Naive thymus-derived CD4-positive, alpha-beta T cell (primary cell): ENCODE measurements at regions not wholly inside any gene's neighbourhood (a gene's known extent, or its start where the extent isn't known, plus 50 kb on each side); places are given as distances from the start of the nearest gene placed in this dataset.
A peak's percentile ranks its signal among the peaks of the same experiment; 100 is the strongest.

Source experiments
- ATAC-seq: fragments of 150-1000 bp; cut with Tn5 transposase; 2 replicates; pipeline ENCODE4 v1.10.0; 2021; ENCODE audit warnings: mild to moderate bottlenecking, moderate library complexity
- CTCF ChIA-PET: fragments of 350-600 bp; sonication (Branson Sonifier 250); formaldehyde crosslinking; loops from one replicate; lab custom pipeline; 2021; ENCODE audit warnings: antibody characterized with exemption; lab: Charles Lee
- POLR2A ChIA-PET: fragments of 350-600 bp; sonication (Branson Sonifier 250); formaldehyde crosslinking; loops from one replicate; lab custom pipeline; 2021; ENCODE audit warnings: antibody characterized with exemption, inconsistent platforms; lab: Charles Lee
- DNase-seq, 9 donors: peaks; one replicate each; pipeline versions ENCODE4 v3.0.0 to v3.0.0-alpha.2; 2020 to 2022; ENCODE audit warnings: mixed read lengths in 1 of 9
- H3K27ac ChIP-seq: one replicate; pipeline ENCODE4 v1.7.0; 2013; ENCODE audit warnings: mild to moderate bottlenecking, low read depth, low read length, moderate library complexity
- H3K27me3 ChIP-seq, 2 donors: one replicate each; pipeline ENCODE4 v1.7.0; 2013; ENCODE audit warnings: low read length in 2 of 2, mild to moderate bottlenecking in 2 of 2, moderate library complexity in 2 of 2; ENCODE audit not compliant: control insufficient read depth in 2 of 2, insufficient read depth in 2 of 2
- H3K36me3 ChIP-seq, 3 experiments: 1 replicate in 2 of 3; 2 replicates in 1 of 3; pipeline ENCODE4 v1.7.0; 2013; ENCODE audit warnings: low read length in 3 of 3, mild to moderate bottlenecking in 3 of 3, moderate library complexity in 1 of 3; ENCODE audit not compliant: insufficient read depth in 3 of 3, control insufficient read depth in 2 of 3
- H3K4me1 ChIP-seq, 2 donors: one replicate each; pipeline ENCODE4 v1.7.0; 2013; ENCODE audit warnings: low read length in 2 of 2, mild to moderate bottlenecking in 2 of 2, moderate library complexity in 1 of 2; ENCODE audit not compliant: control insufficient read depth in 2 of 2, insufficient read depth in 2 of 2
- H3K4me3 ChIP-seq: 2 replicates; pipeline ENCODE4 v1.7.0; 2013; ENCODE audit warnings: mild to moderate bottlenecking, low read length
- H3K9me3 ChIP-seq, 3 experiments: 1 replicate in 2 of 3; 2 replicates in 1 of 3; pipeline ENCODE4 v1.7.0; 2013; ENCODE audit warnings: low read length in 3 of 3; ENCODE audit not compliant: control insufficient read depth in 2 of 3
- H3K27ac Mint-ChIP-seq, 9 donors: one replicate each; pipeline ENCODE4 v1.8.0; 2020 to 2022; ENCODE audit warnings: mixed read lengths in 9 of 9, mild to moderate bottlenecking in 8 of 9, moderate library complexity in 5 of 9, inconsistent platforms in 2 of 9
- H3K27me3 Mint-ChIP-seq, 5 donors: one replicate each; pipeline ENCODE4 v1.8.0; 2021 to 2022; ENCODE audit warnings: mixed read lengths in 5 of 5, mild to moderate bottlenecking in 1 of 5
- H3K36me3 Mint-ChIP-seq, 5 donors: one replicate each; pipeline ENCODE4 v1.8.0; 2020 to 2022; ENCODE audit warnings: mixed read lengths in 5 of 5, mild to moderate bottlenecking in 3 of 5, inconsistent platforms in 1 of 5
- H3K4me1 Mint-ChIP-seq, 7 donors: one replicate each; pipeline ENCODE4 v1.8.0; 2020 to 2022; ENCODE audit warnings: mixed read lengths in 7 of 7, mild to moderate bottlenecking in 3 of 7, inconsistent platforms in 1 of 7
- H3K4me3 Mint-ChIP-seq, 10 donors: one replicate each; pipeline ENCODE4 v1.8.0; 2020 to 2022; ENCODE audit warnings: mild to moderate bottlenecking in 10 of 10, mixed read lengths in 10 of 10, moderate library complexity in 6 of 10, inconsistent platforms in 2 of 10
- H3K9me3 Mint-ChIP-seq, 11 donors: one replicate each; pipeline ENCODE4 v1.8.0; 2020 to 2022; ENCODE audit warnings: mixed read lengths in 11 of 11, mild to moderate bottlenecking in 4 of 11, inconsistent platforms in 1 of 11, moderate library complexity in 1 of 11
- intact Hi-C, 2 donors: fragments of 100-400 bp; cut with micrococcal nuclease; formaldehyde crosslinking; loops; one replicate each; pipeline ENCODE4 v1.15.1; 2023

DNA sequence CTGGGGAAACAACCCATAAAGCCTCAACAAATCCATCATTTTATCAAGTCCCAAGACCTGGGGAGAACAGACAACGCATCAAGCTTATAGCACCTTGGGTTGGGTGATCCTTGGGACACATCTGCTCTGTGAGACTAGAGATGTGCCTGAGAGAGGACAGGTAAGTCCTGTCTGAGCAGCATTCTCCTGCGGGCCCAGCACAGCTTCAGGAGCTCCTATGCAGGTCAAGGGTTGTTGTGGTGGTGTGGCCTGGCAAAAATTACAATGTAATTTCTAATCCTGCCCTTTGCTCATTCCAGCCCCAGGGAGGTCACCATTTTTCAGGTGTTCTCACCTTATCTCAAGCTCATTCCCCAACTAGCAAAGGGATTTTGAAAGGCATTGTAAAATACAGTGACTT lies 608.1 kb upstream of the CAMK1G start:
- CTCF ChIA-PET: no interaction called here
- DNase-seq (no peak), ATAC-seq (no peak)
- H3K4me3 ChIP-seq: no peak overlapping the region
- Mint-ChIP-seq H3K4me3 (no peak overlapping the region), H3K27ac (no peak overlapping the region), H3K4me1 (no peaks in the 10 kb centered on the region), H3K9me3 (peaks cover 0 to 2% (median 0%) of the 10 kb centered on the region in 11 donors), H3K27me3 (peaks cover under 1 to 14% (median 13%) of the 10 kb centered on the region in 5 donors), H3K36me3 (no peaks in the 10 kb centered on the region)
- intact Hi-C loops: no loop called here
- no peak overlapping the region for H3K27ac ChIP-seq
- H3K27me3 ChIP-seq: no peaks in the 10 kb centered on the region
- POLR2A ChIA-PET: no interaction called here
- no peaks in the 10 kb centered on the region for H3K36me3 ChIP-seq
- no peaks in the 10 kb centered on the region for H3K4me1 ChIP-seq
- no peaks in the 10 kb centered on the region for H3K9me3 ChIP-seq

DNA sequence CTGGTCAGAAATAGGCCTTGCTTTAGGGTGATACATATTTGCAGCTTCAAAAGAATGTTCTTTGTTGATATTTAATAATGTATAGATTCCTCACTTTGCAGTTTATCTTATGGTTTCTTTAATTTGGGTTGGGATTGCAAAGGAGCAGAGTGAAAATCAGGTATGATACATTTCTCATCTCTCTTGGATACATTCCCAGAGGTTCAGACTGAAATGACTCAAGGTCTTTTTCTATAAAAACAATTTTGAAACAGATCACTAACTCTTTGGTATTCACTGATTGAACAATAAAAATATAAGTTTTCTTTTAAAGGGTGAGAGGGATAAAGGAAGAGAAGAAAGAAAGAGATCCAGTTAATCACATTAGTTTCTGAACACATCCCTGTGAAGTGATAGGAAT lies 606.5 kb upstream of the CAMK1G start:
- intact Hi-C loops: no loop called here
- Histone ChIP-seq H3K27ac (no peak overlapping the region), H3K9me3 (no peaks in the 10 kb centered on the region), H3K4me1 (no peaks in the 10 kb centered on the region), H3K27me3 (no peaks in the 10 kb centered on the region), H3K4me3 (no peak overlapping the region), H3K36me3 (no peaks in the 10 kb centered on the region)
- peaks cover 0 to 2% (median 0%) of the 10 kb centered on the region in 11 donors for H3K9me3 Mint-ChIP-seq
- no peak for ATAC-seq
- no peaks in the 10 kb centered on the region for H3K4me1 Mint-ChIP-seq
- no peak overlapping the region for H3K27ac Mint-ChIP-seq
- peaks cover 0 to 22% (median 4%) of the 10 kb centered on the region in 5 donors for H3K27me3 Mint-ChIP-seq
- DNase-seq: no peak
- no peak overlapping the region for H3K4me3 Mint-ChIP-seq
- CTCF ChIA-PET: no interaction called here
- POLR2A ChIA-PET: no interaction called here
- H3K36me3 Mint-ChIP-seq: no peaks in the 10 kb centered on the region

DNA sequence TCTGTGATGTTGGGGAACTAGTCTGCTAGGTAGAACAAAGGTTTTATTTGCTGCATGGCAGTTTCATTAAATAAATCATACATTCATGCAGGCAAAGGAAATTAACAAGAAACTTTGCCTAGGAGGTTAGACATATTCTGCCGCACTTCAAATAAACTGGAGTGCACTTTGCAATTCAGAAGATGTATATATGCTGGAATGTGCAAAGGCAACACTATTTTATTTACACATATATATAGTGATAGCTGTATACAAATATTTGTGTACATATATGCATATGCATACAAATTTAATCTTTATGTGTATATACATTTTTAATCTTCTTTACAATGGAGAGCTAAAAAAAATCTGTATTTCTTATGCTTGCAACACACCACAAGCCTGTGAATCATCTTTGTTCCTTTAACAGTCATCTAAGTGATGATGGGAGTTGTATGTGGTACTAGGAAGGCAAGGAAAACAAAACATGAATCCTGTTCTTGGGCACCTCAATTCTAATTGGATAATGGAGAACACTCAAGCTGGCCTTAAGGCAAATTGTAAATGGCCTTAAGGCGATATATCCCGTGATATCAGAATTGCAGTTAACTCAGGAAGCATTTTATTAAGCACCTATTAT lies 605.8 kb upstream of the CAMK1G start:
- Mint-ChIP-seq H3K4me3 (no peak overlapping the region), H3K27me3 (peaks cover 0 to 26% (median 3%) of the 10 kb centered on the region in 5 donors), H3K27ac (no peak overlapping the region), H3K4me1 (no peaks in the 10 kb centered on the region), H3K36me3 (no peaks in the 10 kb centered on the region), H3K9me3 (peaks cover 0 to 2% (median 0%) of the 10 kb centered on the region in 11 donors)
- Histone ChIP-seq H3K4me3 (no peak overlapping the region), H3K27me3 (no peaks in the 10 kb centered on the region), H3K27ac (no peak overlapping the region), H3K4me1 (no peaks in the 10 kb centered on the region), H3K9me3 (no peaks in the 10 kb centered on the region), H3K36me3 (no peaks in the 10 kb centered on the region)
- no peak for ATAC-seq
- intact Hi-C loops: no loop called here
- DNase-seq: no peak
- ChIA-PET CTCF (no interaction called here), POLR2A (no interaction called here)

- ChIA-PET CTCF (no interaction called here), POLR2A (no interaction called here)
- no peak for DNase-seq
- no peak overlapping the region for H3K27ac ChIP-seq
- no peaks in the 10 kb centered on the region for H3K36me3 ChIP-seq
- no peaks in the 10 kb centered on the region for H3K36me3 Mint-ChIP-seq
- no peaks in the 10 kb centered on the region for H3K27me3 ChIP-seq
- H3K4me1 Mint-ChIP-seq: no peaks in the 10 kb centered on the region
- peaks cover 0 to 2% (median 0%) of the 10 kb centered on the region in 11 donors for H3K9me3 Mint-ChIP-seq
- no peak overlapping the region for H3K4me3 ChIP-seq
- no peaks in the 10 kb centered on the region for H3K4me1 ChIP-seq
- ATAC-seq: no peak
- no peak overlapping the region for H3K4me3 Mint-ChIP-seq
- peaks cover 0 to 36% (median 7%) of the 10 kb centered on the region in 5 donors for H3K27me3 Mint-ChIP-seq
- no peaks in the 10 kb centered on the region for H3K9me3 ChIP-seq
- intact Hi-C loops: no loop called here
- H3K27ac Mint-ChIP-seq: no peak overlapping the region
Measured at GRCh38 chr1:208979776-208980175, 603.7 kb upstream of the CAMK1G start.

DNA sequence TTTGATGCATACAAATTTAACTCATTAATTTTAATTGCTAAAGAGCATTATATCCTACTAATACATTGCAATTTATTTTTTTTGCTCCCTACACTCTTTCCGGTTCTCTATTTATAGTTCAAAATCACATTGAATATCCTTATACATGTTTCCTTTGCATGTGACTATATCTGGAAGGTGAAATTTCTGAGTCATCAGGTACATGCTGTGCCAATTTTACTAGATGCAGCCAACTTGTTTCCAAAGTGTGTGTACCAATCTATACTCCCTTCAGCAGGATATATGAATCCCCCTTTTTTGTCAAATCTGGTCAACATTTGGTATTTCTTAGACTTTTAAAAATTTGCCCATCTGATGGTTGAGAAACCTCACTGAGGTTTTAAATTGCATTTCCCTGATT lies 602.9 kb upstream of the CAMK1G start:
- Histone ChIP-seq H3K27ac (no peak overlapping the region), H3K4me1 (no peaks in the 10 kb centered on the region), H3K4me3 (no peak overlapping the region), H3K27me3 (no peaks in the 10 kb centered on the region), H3K36me3 (no peaks in the 10 kb centered on the region), H3K9me3 (no peaks in the 10 kb centered on the region)
- POLR2A ChIA-PET: no interaction called here
- DNase-seq (no peak), ATAC-seq (no peak)
- CTCF ChIA-PET: no interaction called here
- peaks cover 0 to 34% (median 7%) of the 10 kb centered on the region in 5 donors for H3K27me3 Mint-ChIP-seq
- no peak overlapping the region for H3K27ac Mint-ChIP-seq
- no peaks in the 10 kb centered on the region for H3K36me3 Mint-ChIP-seq
- peaks cover 0 to 2% (median 0%) of the 10 kb centered on the region in 11 donors for H3K9me3 Mint-ChIP-seq
- intact Hi-C loops: no loop called here
- no peaks in the 10 kb centered on the region for H3K4me1 Mint-ChIP-seq
- no peak overlapping the region for H3K4me3 Mint-ChIP-seq

- H3K4me3 ChIP-seq: no peak overlapping the region
- Mint-ChIP-seq H3K9me3 (peaks cover 0 to 6% (median 0%) of the 10 kb centered on the region in 11 donors), H3K4me3 (no peak overlapping the region), H3K4me1 (peaks cover 13 to 23% (median 19%) of the 10 kb centered on the region in 7 donors), H3K27ac (no peak overlapping the region), H3K36me3 (peaks cover 0 to 9% (median 3%) of the 10 kb centered on the region in 5 donors), H3K27me3 (peaks cover 0 to 26% (median 7%) of the 10 kb centered on the region in 5 donors)
- ATAC-seq (no peak), DNase-seq (no peak)
- no peak overlapping the region for H3K27ac ChIP-seq
- H3K4me1 ChIP-seq: peaks cover 3 to 6% of the 10 kb centered on the region in 2 donors
- ChIA-PET CTCF (no interaction called here), POLR2A (no interaction called here)
- no peaks in the 10 kb centered on the region for H3K27me3 ChIP-seq
- H3K36me3 ChIP-seq: no peaks in the 10 kb centered on the region
- no peaks in the 10 kb centered on the region for H3K9me3 ChIP-seq
- intact Hi-C loops: no loop called here
Measured at GRCh38 chr1:208985231-208985630, 598.3 kb upstream of the CAMK1G start.

- ChIA-PET CTCF (no interaction called here), POLR2A (no interaction called here)
- H3K4me1 ChIP-seq: peaks cover 3 to 6% of the 10 kb centered on the region in 2 donors
- no peaks in the 10 kb centered on the region for H3K27me3 ChIP-seq
- peaks cover 0 to 18% (median 5%) of the 10 kb centered on the region in 11 donors for H3K9me3 Mint-ChIP-seq
- peak overlapping the region; percentile 85 to 96 (median 92) for H3K27ac Mint-ChIP-seq
- H3K4me3 Mint-ChIP-seq: peak overlapping the region; percentile 78 to 92 (median 88)
- peak overlapping the region; percentile 49 for H3K4me3 ChIP-seq
- peaks cover 13 to 23% (median 19%) of the 10 kb centered on the region in 7 donors for H3K4me1 Mint-ChIP-seq
- intact Hi-C loops: no loop called here
- DNase-seq: peak in 7 of 9 donors; percentile 7 to 51 (median 35)
- peaks cover 0 to 9% (median 4%) of the 10 kb centered on the region in 5 donors for H3K36me3 Mint-ChIP-seq
- ATAC-seq: peak; percentile 67
- H3K36me3 ChIP-seq: no peaks in the 10 kb centered on the region
- H3K27ac ChIP-seq: peak overlapping the region; percentile 56
- H3K9me3 ChIP-seq: no peaks in the 10 kb centered on the region
- peaks cover 5 to 20% (median 7%) of the 10 kb centered on the region in 5 donors for H3K27me3 Mint-ChIP-seq
Measured at GRCh38 chr1:208988811-208989222, 594.7 kb upstream of the CAMK1G start.
